GM19397 (cell line): ENCODE measurements at regions not wholly inside any gene's neighbourhood (a gene's known extent, or its start where the extent isn't known, plus 50 kb on each side); places are given as distances from the start of the nearest gene placed in this dataset.

Experiments
- ATAC-seq: cut with Tn5 transposase; IDR thresholded peaks from one replicate; pipeline ENCODE4 v1.9.1; 2021; ENCODE audit warnings: mild to moderate bottlenecking, moderate library complexity; ENCODE audit not compliant: unreplicated experiment

GRCh38 chr13:39159393-39159792 is 121.1 kb downstream of the NHLRC3 start:
- ATAC-seq: no peak

- ATAC-seq: no peak
These were observed 121.7 kb downstream of the NHLRC3 start for GRCh38 chr13:39159846-39160370.

GRCh38 chr13:39167018-39167417 is 128.8 kb downstream of the NHLRC3 start:
- no peak for ATAC-seq

- no peak for ATAC-seq
These were observed 132.5 kb downstream of the NHLRC3 start for GRCh38 chr13:39170711-39171110.

- ATAC-seq: no peak
These were observed 147.1 kb downstream of the NHLRC3 start for GRCh38 chr13:39185326-39185725.

- ATAC-seq: no peak
These were observed 148.1 kb downstream of the NHLRC3 start for GRCh38 chr13:39186205-39186875.

GRCh38 chr13:39189778-39190177 is 151.5 kb downstream of the NHLRC3 start:
- ATAC-seq: no peak

- no peak for ATAC-seq
These were observed 158.8 kb downstream of the NHLRC3 start for GRCh38 chr13:39196965-39197646.

- no peak for ATAC-seq
These were observed 159.4 kb downstream of the NHLRC3 start for GRCh38 chr13:39197647-39198007.

- ATAC-seq: no peak
These were observed 162.1 kb downstream of the NHLRC3 start for GRCh38 chr13:39200249-39200910.

- ATAC-seq: no peak
These were observed 162.9 kb downstream of the NHLRC3 start for GRCh38 chr13:39201180-39201579.

GRCh38 chr13:39202746-39203145 is 164.5 kb downstream of the NHLRC3 start:
- no peak for ATAC-seq

- ATAC-seq: no peak
These were observed 170.4 kb downstream of the NHLRC3 start for GRCh38 chr13:39208636-39209035.

- no peak for ATAC-seq
These were observed 171.7 kb downstream of the NHLRC3 start for GRCh38 chr13:39209731-39210531.

- no peak for ATAC-seq
These were observed 172.8 kb downstream of the NHLRC3 start for GRCh38 chr13:39210961-39211534.

- ATAC-seq: no peak
These were observed 177.7 kb downstream of the NHLRC3 start for GRCh38 chr13:39215971-39216370.

- ATAC-seq: no peak
These were observed 179.2 kb downstream of the NHLRC3 start for GRCh38 chr13:39217471-39217870.

GRCh38 chr13:39224671-39225240 is 186.5 kb downstream of the NHLRC3 start:
- no peak for ATAC-seq

- no peak for ATAC-seq
These were observed 187.6 kb downstream of the NHLRC3 start for GRCh38 chr13:39225860-39226259.

GRCh38 chr13:39226359-39226758 is 188.1 kb downstream of the NHLRC3 start:
- no peak for ATAC-seq
